A673 (cell line): ENCODE measurements at regions not wholly inside any gene's neighbourhood (a gene's known extent, or its start where the extent isn't known, plus 50 kb on each side); places are given as distances from the start of the nearest gene placed in this dataset.

Experiments used
- BruUV-seq: library from RNA; stranded (reverse); fragments of 400-500 nt; replicated peaks from 2 replicates; lab custom pipeline; 2021; lab: Mats Ljungman, UMichigan
- CTCF ChIA-PET: fragments of 300-600 bp; sonication (Branson Sonifier 250); formaldehyde crosslinking; loops from one replicate; lab custom pipeline; 2022; ENCODE audit warnings: antibody characterized with exemption; lab: Charles Lee
- POLR2A ChIA-PET: fragments of 300-600 bp; sonication (Branson Sonifier 250); formaldehyde crosslinking; loops from one replicate; lab custom pipeline; 2022; ENCODE audit warnings: antibody characterized with exemption; ENCODE audit not compliant: low non-redundant PET; lab: Charles Lee
- DNase-seq: peaks from one replicate; pipeline ENCODE4 v3.0.0-alpha.2; 2015; ENCODE audit warnings: low spot score
- H3K27ac ChIP-seq: fragments of 200-600 bp; sonication (generic); 2 replicates; pipeline ENCODE4 v1.5.1; 2016; ENCODE audit warnings: mixed run types, low read depth, mild to moderate bottlenecking, mixed read lengths, antibody characterized with exemption, low read length; ENCODE audit not compliant: poor library complexity, severe bottlenecking
- H3K27me3 ChIP-seq: fragments of 200-600 bp; sonication (generic); replicated peaks from 2 replicates; pipeline ENCODE4 v1.6.1; 2017; ENCODE audit warnings: mixed run types, low read depth, mild to moderate bottlenecking, mixed read lengths, antibody characterized with exemption, low read length; ENCODE audit not compliant: insufficient read depth, poor library complexity
- H3K36me3 ChIP-seq: fragments of 200-600 bp; sonication (generic); 2 replicates; pipeline ENCODE4 v1.6.1; 2016; ENCODE audit warnings: mixed run types, mild to moderate bottlenecking, mixed read lengths, antibody characterized with exemption, low read length; ENCODE audit not compliant: insufficient read depth, poor library complexity, severe bottlenecking
- H3K4me1 ChIP-seq: fragments of 200-600 bp; sonication (generic); 2 replicates; pipeline ENCODE4 v1.6.1; 2017; ENCODE audit warnings: mixed run types, mild to moderate bottlenecking, mixed read lengths, antibody characterized with exemption, low read length; ENCODE audit not compliant: insufficient read depth, poor library complexity, severe bottlenecking
- H3K4me3 ChIP-seq: fragments of 200-600 bp; sonication (generic); 2 replicates; pipeline ENCODE4 v1.5.1; 2016; ENCODE audit warnings: low read depth, mixed run types, mild to moderate bottlenecking, mixed read lengths, low read length; ENCODE audit not compliant: poor library complexity, severe bottlenecking
- H3K9me3 ChIP-seq: fragments of 200-600 bp; sonication (generic); 2 replicates; pipeline ENCODE4 v1.6.1; 2016; ENCODE audit warnings: mixed run types, low read depth, mild to moderate bottlenecking, mixed read lengths, antibody characterized with exemption, low read length; ENCODE audit not compliant: poor library complexity, severe bottlenecking
- EZH2 ChIP-seq: fragments of 200-600 bp; sonication (generic); IDR thresholded peaks from 2 replicates; pipeline ENCODE4 v1.6.1; 2017; ENCODE audit warnings: borderline replicate concordance, low read depth, mild to moderate bottlenecking, mixed read lengths, antibody characterized with exemption, low read length; ENCODE audit not compliant: poor library complexity, severe bottlenecking
- intact Hi-C: fragments of 100-400 bp; cut with micrococcal nuclease; formaldehyde crosslinking; loops from one replicate; pipeline ENCODE4 v1.10.0; 2022; ENCODE audit not compliant: unreplicated experiment
- TF ChIP-seq, protein P1 (sequence below): fragments of 300-800, 200-600 bp; sonication (generic); conservative IDR thresholded peaks from 2 replicates; pipeline ENCODE4 v1.5.1; 2017; ENCODE audit warnings: low read depth, mild to moderate bottlenecking, antibody characterized with exemption, low read length, moderate library complexity, mixed read lengths

DNA sequence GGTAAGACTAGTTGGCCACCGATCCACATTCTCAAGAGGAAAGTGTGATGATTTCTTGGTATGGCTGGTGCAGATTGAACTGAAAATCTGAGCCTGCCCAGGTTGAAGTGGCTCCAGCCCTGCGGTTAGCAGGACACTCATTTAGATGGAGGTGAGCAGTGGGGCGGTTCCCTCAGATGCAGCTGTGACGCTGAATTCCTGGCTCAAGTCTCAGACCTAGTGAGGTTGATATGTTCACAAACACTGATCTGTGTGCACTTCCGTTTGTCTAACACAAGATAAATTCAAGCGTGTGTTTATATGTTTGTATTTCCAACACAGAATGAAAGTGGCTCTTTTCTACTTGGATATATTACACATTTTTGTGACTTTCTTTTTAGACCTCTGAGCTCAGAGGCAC, 83.4 kb upstream of the FRMD1 start:
- no peak for DNase-seq
- intact Hi-C loops: no loop called here
- H3K4me1 ChIP-seq: peaks cover 15% of the 10 kb centered on the region
- peaks cover 29% of the 10 kb centered on the region for H3K9me3 ChIP-seq
- CTCF ChIA-PET: no interaction called here
- H3K4me3 ChIP-seq: no peak overlapping the region
- no TSS peak for BruUV-seq
- POLR2A ChIA-PET: no interaction called here
- no peaks in the 10 kb centered on the region for H3K36me3 ChIP-seq
- no peak for TF ChIP-seq EZH2
- TF ChIP-seq, protein P1, sequence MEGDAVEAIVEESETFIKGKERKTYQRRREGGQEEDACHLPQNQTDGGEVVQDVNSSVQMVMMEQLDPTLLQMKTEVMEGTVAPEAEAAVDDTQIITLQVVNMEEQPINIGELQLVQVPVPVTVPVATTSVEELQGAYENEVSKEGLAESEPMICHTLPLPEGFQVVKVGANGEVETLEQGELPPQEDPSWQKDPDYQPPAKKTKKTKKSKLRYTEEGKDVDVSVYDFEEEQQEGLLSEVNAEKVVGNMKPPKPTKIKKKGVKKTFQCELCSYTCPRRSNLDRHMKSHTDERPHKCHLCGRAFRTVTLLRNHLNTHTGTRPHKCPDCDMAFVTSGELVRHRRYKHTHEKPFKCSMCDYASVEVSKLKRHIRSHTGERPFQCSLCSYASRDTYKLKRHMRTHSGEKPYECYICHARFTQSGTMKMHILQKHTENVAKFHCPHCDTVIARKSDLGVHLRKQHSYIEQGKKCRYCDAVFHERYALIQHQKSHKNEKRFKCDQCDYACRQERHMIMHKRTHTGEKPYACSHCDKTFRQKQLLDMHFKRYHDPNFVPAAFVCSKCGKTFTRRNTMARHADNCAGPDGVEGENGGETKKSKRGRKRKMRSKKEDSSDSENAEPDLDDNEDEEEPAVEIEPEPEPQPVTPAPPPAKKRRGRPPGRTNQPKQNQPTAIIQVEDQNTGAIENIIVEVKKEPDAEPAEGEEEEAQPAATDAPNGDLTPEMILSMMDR: no peak
- no peaks in the 10 kb centered on the region for H3K27me3 ChIP-seq
- H3K27ac ChIP-seq: no peak overlapping the region

DNA sequence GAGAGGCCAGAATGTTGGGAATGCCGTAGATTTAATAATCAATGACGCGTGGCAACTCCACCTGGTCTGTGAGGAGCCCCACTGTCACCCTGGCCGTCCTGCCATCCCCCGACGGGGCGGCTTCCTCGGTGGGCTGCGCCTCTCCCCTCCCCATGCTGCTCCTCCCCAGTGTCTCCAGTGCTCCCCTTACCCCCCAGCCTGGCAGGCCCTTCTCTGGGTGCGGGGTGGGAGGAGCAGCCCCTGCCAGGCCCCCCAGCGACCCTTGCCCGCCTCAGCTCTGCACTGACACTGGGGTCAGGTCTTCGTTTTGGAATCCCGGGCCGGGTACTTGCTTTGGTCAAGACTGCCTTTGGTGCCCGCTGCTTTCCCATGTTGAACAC, 82.3 kb upstream of the FRMD1 start:
- Histone ChIP-seq H3K27ac (no peak overlapping the region), H3K4me1 (peaks cover 24% of the 10 kb centered on the region), H3K27me3 (no peaks in the 10 kb centered on the region), H3K9me3 (peaks cover 20% of the 10 kb centered on the region), H3K36me3 (no peaks in the 10 kb centered on the region), H3K4me3 (no peak overlapping the region)
- no TSS peak for BruUV-seq
- ChIA-PET CTCF (no interaction called here), POLR2A (no interaction called here)
- intact Hi-C loops: no loop called here
- no peak for DNase-seq
- TF ChIP-seq, protein P1: no peak
- no peak for TF ChIP-seq EZH2

DNA sequence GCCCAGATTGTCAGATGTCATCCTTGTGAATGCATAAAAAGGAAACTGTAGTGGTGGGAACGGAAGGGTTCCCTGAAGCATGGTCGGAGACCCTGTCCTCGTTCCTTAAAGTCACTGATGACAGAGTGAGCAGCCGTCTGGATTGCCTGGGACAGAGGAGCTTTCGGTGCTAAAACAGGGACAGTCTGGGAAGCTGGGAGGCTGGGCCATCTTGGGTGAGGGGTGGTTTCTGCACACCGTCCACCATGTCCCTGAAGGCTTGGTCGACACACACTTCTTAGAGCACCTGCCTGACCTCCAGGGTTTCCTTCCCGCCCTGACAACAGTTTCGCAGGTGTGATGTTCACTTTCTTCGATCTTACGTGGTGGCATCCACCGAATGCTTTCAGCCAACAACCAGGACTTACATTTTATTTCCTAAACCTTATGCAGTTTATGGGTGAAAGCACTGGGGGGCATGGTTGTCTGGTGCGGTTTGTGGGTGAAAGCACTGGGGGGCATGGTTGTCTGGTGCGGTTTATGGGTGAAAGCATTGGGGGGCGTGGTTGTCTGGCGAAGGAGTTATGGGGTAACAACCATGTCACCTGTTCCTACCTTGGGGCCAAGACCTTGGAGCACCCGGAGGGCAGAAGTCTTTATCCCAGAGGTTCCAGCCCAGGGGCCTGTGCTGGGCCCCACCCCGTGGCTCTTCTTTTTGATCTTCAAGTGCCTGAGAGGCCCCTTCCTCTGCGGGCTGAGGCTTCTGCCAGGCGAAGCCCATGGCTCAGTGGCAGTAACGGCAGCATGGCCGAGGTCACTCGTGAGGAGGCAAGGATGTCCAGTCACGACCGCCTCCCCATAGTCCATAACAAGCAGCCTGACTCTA, 81.7 kb upstream of the FRMD1 start:
- ChIA-PET CTCF (no interaction called here), POLR2A (no interaction called here)
- Histone ChIP-seq H3K4me3 (no peak overlapping the region), H3K27me3 (no peaks in the 10 kb centered on the region), H3K4me1 (peaks cover 25% of the 10 kb centered on the region), H3K36me3 (no peaks in the 10 kb centered on the region), H3K9me3 (peaks cover 14% of the 10 kb centered on the region), H3K27ac (no peak overlapping the region)
- no TSS peak for BruUV-seq
- no peak for TF ChIP-seq EZH2
- TF ChIP-seq, protein P1: no peak
- intact Hi-C loops: no loop called here
- DNase-seq: no peak
